Activated CD4-positive, alpha-beta T cell treated with anti-CD3 and anti-CD28 coated beads for 48 hours (primary cell): ENCODE measurements at regions not wholly inside any gene's neighbourhood (a gene's known extent, or its start where the extent isn't known, plus 50 kb on each side); places are given as distances from the start of the nearest gene placed in this dataset.

Experiments used
- DNase-seq: peaks from one replicate; pipeline ENCODE4 v3.0.0-alpha.2; 2020

DNA sequence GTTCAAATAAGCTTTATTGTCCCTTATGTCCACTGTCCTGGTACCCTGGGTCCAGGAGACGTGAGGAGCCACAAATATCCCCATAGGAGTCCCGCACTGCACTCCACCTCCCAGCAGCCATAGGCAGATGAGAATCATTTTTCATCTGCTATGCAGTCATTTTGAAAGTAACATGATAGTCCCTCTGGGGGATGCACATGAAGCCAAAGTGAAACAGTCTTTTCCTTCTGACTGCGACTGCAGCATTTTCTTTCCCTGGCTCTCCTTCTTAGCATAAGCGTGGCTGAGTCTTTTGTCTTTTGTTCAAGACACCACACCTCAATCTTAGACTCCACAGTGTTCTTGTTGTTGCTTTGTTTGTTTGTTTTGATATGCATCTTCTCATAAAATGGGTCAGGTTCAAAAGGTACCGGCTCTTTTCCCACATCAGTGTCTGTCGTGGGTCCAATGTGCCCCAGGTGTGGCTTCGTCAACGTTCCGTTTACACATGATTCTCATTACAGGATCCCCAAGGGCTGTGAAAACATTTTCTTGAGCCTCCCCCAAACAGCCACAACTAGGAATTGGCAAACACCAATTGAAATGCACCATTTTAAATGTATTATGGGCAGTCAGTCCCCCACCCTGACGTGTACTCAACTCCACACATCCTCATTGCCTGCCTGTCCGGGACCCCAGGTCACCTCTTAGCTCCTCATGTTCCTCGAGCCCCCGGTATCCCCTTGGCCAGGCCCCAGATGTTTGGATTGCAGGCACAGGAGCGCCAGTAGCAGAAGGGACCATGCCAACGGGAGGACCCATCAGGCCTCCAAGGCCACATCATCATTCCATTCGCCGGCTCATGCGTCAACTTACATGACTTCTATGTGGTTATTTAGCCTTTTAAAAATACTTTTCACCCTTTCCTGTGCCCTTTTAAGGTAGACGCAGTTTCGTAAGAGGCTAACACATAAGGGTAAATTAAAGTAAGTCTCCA lies 237.8 kb upstream of the DAPK1 start:
- DNase-seq = no peak

DNA sequence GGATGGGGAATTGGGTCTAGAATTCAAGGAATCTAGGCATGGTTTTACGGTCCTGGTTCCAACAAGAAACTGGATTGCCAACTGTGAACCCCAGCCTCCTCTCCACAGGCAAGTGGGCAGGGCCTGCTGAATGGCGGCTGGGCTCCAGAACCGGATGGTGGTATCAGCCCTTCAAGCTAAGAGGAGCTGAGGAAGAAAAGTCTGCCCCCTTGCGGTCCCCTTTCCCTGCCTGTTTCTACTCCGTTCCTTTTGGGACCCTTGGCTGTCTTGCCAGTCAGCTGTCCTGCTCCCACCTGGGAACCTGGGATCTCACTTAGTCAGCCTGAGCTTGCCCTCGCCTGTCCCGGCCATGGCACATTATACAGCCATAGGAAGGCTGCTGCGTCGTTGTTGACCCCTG lies 234.4 kb upstream of the DAPK1 start:
- no peak for DNase-seq

DNA sequence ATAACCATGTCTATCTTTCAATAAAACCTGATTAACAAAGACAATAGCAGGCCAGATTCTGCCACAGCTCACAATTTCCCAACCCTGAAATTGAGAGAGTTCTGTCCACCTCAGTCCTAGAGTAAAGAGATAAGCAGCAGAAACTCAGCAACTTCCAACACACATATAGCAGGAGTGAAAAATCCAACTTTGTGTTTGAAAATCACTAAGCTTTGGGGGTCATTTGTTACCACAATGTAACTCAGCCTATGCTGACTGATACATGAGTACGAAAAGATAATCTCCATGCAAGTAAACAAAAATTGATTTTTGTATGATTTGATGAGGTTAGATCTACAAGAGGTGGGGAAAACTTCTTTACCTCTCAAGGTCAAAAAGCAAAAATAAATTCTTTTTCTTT lies 231.0 kb upstream of the DAPK1 start:
- DNase-seq = no peak

GRCh38 chr9:87267251-87268070 lies 230.2 kb upstream of the DAPK1 start:
- DNase-seq = no peak

- no peak for DNase-seq
These were observed 228.1 kb upstream of the DAPK1 start for GRCh38 chr9:87269296-87270176.

- no peak for DNase-seq
These were observed 227.3 kb upstream of the DAPK1 start for GRCh38 chr9:87270221-87270847.

DNA sequence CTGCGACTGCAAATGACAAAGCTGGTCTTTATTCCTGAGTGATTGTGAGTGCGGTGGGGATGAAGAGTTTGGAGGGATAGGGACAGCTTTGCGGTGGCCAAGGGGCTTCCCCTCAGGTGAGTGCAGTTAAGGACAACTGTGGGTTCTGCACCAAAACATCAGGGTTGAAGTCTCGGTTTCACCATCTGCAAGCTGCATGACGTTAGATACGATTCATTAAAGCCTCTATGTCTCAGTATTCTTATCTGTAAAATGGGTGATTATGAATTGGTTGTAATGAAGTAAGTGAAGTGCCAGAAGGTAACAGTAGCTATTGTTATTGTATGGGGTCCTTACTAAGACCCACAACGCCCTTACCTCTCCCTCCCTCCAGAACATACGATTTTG lies 226.8 kb upstream of the DAPK1 start:
- no peak for DNase-seq

GRCh38 chr9:87271696-87272477 lies 225.8 kb upstream of the DAPK1 start:
- no peak for DNase-seq

DNA sequence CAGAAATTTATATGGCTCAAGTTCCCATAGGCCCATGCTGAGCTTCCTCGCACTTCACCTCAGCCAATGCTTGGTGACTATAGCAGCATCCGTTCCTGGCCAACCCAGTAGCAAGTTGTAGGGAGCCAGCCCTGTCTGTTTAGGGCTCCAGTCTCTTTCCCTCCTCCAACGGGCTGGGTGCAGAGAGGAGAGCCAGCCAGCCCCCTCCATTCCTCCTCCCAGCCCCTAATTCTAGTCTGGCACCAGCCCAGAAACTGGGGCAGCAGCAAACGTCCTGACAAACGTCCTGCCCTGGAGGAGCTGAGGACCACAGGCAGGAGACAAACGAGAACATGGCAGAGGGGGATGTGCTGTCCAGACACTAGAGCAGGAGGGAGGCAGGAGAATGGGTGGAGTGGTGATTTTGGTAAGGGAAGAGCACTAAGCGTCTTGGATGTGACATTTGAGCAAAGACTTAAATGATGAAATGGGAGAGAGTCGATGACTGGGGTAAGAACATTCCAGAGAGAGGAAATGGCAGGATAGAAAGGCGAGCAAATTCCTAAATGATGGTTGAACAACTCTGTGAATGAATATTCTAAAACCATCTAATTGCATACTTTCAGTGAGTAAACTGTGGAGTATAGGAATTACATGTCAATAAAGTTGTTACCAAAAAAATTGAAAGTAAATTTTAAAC lies 222.5 kb upstream of the DAPK1 start:
- no peak for DNase-seq

DNA sequence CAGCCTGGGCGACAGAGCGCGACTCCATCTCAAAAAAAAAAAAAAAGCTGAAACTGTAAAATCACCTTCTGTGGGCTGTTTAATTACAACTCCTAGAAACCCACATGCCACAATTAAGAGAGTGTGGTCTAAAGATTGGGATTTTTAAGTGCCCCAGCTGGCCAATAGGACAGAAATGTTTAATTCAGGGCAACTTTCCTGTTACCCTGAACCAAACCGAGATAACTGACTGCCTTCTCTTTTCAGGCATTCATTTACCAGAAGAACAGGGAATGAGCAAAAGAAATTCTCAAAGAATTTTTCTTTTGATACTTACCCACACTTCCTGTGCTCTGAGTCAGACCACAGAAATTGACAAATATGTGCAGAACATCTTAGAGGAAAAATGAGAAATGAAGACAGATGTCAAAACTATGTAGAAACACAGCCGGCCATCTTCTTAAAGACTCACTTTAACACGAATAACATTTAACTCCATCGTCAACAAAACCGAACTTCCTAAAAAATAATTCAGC lies 221.3 kb upstream of the DAPK1 start:
- no peak for DNase-seq

DNA sequence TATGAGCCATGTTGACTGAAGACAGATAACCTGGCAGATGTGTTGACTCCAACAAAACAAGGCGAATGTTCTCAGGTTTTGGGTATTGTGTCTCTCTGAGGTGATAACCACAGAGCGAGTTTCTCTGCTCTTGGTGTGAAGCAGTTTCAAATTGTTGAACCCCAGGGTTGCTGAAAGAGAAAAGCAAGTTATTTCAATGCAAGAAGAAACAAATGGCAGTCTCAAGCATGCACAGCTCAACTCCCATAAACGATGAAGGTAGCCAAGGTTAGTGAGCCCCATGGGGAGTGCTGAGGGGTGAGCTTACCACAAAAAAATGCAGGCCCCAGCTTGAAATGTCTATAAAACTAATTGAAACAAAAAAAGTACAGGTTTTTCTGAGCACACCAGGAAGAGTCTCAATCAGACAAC lies 220.8 kb upstream of the DAPK1 start:
- DNase-seq = no peak

GRCh38 chr9:87277346-87277745 lies 220.3 kb upstream of the DAPK1 start:
- no peak for DNase-seq

- no peak for DNase-seq
These were observed 218.5 kb upstream of the DAPK1 start for GRCh38 chr9:87278971-87279733.

- DNase-seq = no peak
These were observed 217.2 kb upstream of the DAPK1 start for GRCh38 chr9:87280421-87280820.

DNA sequence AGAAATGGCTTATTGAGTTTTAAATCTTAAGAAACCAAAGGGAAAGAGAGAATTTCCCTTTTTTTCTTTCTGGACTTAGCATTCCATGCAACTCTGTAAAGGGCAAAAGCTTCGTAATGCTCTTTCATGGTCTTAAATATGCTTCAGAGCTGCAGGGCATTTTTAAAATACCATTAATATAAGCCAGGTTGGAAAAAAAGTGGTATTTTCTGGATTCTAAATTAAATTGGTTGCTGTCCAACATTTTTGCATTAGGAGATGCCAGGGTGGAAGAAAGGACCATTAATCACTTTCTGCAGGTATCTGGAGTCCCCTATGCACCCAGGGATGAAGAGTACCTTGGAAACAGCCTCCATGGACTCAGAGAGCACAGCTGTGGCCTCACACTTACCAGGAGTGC lies 215.1 kb upstream of the DAPK1 start:
- no peak for DNase-seq

- no peak for DNase-seq
These were observed 214.1 kb upstream of the DAPK1 start for GRCh38 chr9:87283585-87283984.

- no peak for DNase-seq
These were observed 212.3 kb upstream of the DAPK1 start for GRCh38 chr9:87285183-87285850.

DNA sequence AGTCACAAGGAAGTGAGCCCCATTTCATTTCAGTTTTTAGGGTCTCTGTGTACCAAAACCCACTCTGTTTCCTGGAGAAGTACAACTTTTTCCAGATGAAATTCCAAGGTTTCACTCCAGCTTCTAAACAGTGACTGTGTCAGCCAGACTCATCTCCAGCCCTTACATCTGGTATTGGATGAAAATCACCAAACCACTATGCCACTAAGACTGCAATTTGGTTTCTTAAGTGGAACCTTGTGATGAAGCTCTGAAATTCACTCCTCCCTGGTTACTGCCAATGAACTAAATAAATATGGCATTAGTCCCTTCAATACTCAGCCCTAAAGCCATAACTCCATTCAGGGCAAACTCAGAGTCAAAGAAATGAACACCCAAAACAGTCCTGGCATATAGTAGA lies 211.2 kb upstream of the DAPK1 start:
- no peak for DNase-seq
